HepG2 (cell line): ENCODE measurements at regions not wholly inside any gene's neighbourhood (a gene's known extent, or its start where the extent isn't known, plus 50 kb on each side); places are given as distances from the start of the nearest gene placed in this dataset.

Experiments used
- ATAC-seq: fragments of 200-7000 bp; cut with Tn5 transposase; 3 replicates; pipeline ENCODE4 v1.9.1; 2020; ENCODE audit warnings: mild to moderate bottlenecking, moderate library complexity
- BruUV-seq: library from RNA; stranded (reverse); fragments of 400-500 nt; replicated peaks from 2 replicates; lab custom pipeline; 2021; lab: Mats Ljungman, UMichigan
- CTCF ChIA-PET: fragments of 300-600 bp; formaldehyde crosslinking; extraction: SDS; loops from one replicate; lab custom pipeline; 2021; ENCODE audit warnings: low total read pairs, inconsistent platforms, low intra/inter-chr PET ratio; lab: Yijun Ruan, JAX
- POLR2A ChIA-PET: fragments of 350-600 bp; sonication (Branson Sonifier 250); formaldehyde crosslinking; loops from one replicate; lab custom pipeline; 2020; ENCODE audit warnings: antibody characterized with exemption, inconsistent platforms; lab: Yijun Ruan, JAX
- DNase-seq: peaks from one replicate; pipeline ENCODE4 v3.0.0-alpha.2; 2015; ENCODE audit warnings: low spot score
- FAIRE-seq: peaks from 3 replicates; lab custom pipeline; 2011; peaks lifted over from hg19 to GRCh38; lab: Jason Lieb, UNC
- H2AFZ ChIP-seq: one replicate; pipeline ENCODE4 v1.6.1; 2011; ENCODE audit warnings: low read length, inconsistent platforms
- H3K27ac ChIP-seq: fragments of 300-600 bp; 3 replicates; pipeline ENCODE4 v1.8.0; 2011; ENCODE audit warnings: mixed run types, mild to moderate bottlenecking, mixed read lengths, low read length, inconsistent platforms; ENCODE audit not compliant: insufficient read depth; ENCODE audit errors: extremely low read length
- H3K27me3 ChIP-seq, 2 experiments: fragments of 200-600 bp in 1 of 2; 2 replicates in 1 of 2; 3 replicates in 1 of 2; pipeline versions ENCODE4 v1.6.0 to v1.8.0; 2011; ENCODE audit warnings: low read length in 2 of 2, mild to moderate bottlenecking in 2 of 2, moderate library complexity in 2 of 2, inconsistent platforms in 1 of 2; ENCODE audit not compliant: insufficient read depth in 2 of 2, control insufficient read depth in 1 of 2
- H3K36me3 ChIP-seq, 2 experiments: fragments of 200-600 bp in 1 of 2; replicated peaks in 1 of 2; 2 replicates in 1 of 2; 3 replicates in 1 of 2; pipeline versions ENCODE4 v1.5.1 to v1.8.0; 2011; ENCODE audit warnings: low read length in 2 of 2, inconsistent platforms in 1 of 2; ENCODE audit not compliant: insufficient read depth in 2 of 2, control insufficient read depth in 1 of 2
- H3K4me1 ChIP-seq: 2 replicates; pipeline ENCODE4 v1.5.1; 2012; ENCODE audit warnings: low read length, inconsistent platforms; ENCODE audit not compliant: insufficient read depth
- H3K4me2 ChIP-seq: 2 replicates; pipeline ENCODE4 v1.6.0; 2011; ENCODE audit warnings: low read depth, low read length, inconsistent platforms
- H3K4me3 ChIP-seq, 3 experiments: fragments of 200-600 bp in 1 of 3; sonication (generic), shearing (Covaris generic) in 1 of 3; replicated peaks in 1 of 3; 2 replicates each; pipeline ENCODE4 v1.5.1; 2011 to 2016; ENCODE audit warnings: low read length in 3 of 3, inconsistent platforms in 2 of 3, low read depth in 2 of 3, mild to moderate bottlenecking in 2 of 3, control low read depth in 1 of 3, mixed read lengths in 1 of 3; ENCODE audit not compliant: insufficient read depth in 1 of 3
- H3K79me2 ChIP-seq: one replicate; pipeline ENCODE4 v1.6.1; 2011; ENCODE audit warnings: low read length, inconsistent platforms; ENCODE audit not compliant: insufficient read depth
- H3K9ac ChIP-seq: 2 replicates; pipeline ENCODE4 v1.6.0; 2011; ENCODE audit warnings: mild to moderate bottlenecking, low read depth, low read length, inconsistent platforms; ENCODE audit not compliant: insufficient read depth
- H3K9me3 ChIP-seq: 2 replicates; pipeline ENCODE4 v1.5.1; 2012; ENCODE audit warnings: mild to moderate bottlenecking, low read length
- H4K20me1 ChIP-seq: 2 replicates; pipeline ENCODE4 v1.6.0; 2011; ENCODE audit warnings: inconsistent platforms, mild to moderate bottlenecking, low read length, moderate library complexity; ENCODE audit not compliant: insufficient read depth
- ARNTL ChIP-seq: sonication (generic); formaldehyde crosslinking; IDR thresholded peaks from 2 replicates; pipeline ENCODE4 v1.4.0; 2020; ENCODE audit warnings: mild to moderate bottlenecking, missing genetic modification reagents
- CCDC6 ChIP-seq: sonication (generic); formaldehyde crosslinking; IDR thresholded peaks from 2 replicates; pipeline ENCODE4 v1.8.1; 2022; ENCODE audit warnings: mild to moderate bottlenecking, missing genetic modification reagents, moderate library complexity
- GLI4 ChIP-seq: sonication (generic); formaldehyde crosslinking; IDR thresholded peaks from 2 replicates; pipeline ENCODE4 v1.5.1; 2020; ENCODE audit warnings: missing genetic modification reagents, mild to moderate bottlenecking, moderate library complexity, borderline replicate concordance
- KAT7 ChIP-seq: IDR thresholded peaks from 2 replicates; pipeline ENCODE4 v1.6.1; 2018; ENCODE audit warnings: borderline replicate concordance, missing compliant biosample characterization
- KAT8 ChIP-seq: IDR thresholded peaks from 2 replicates; pipeline ENCODE4 v1.6.1; 2016; ENCODE audit warnings: missing genetic modification reagents, missing compliant biosample characterization
- SMC3 ChIP-seq: IDR thresholded peaks from 2 replicates; pipeline ENCODE4 v1.6.1; 2011; ENCODE audit warnings: low read length, improper control_type of control experiment
- SOX6 ChIP-seq, 2 experiments: fragments of 450-650 bp in 1 of 2; sonication (generic) in 1 of 2; formaldehyde crosslinking in 1 of 2; IDR thresholded peaks; 2 replicates each; pipeline versions ENCODE4 v1.4.0 to v1.6.1; 2017 to 2020; ENCODE audit warnings: antibody characterized with exemption in 1 of 2, mild to moderate bottlenecking in 1 of 2, missing genetic modification reagents in 1 of 2
- TEAD2 ChIP-seq: sonication (generic); formaldehyde crosslinking; IDR thresholded peaks from 2 replicates; pipeline ENCODE4 v1.9.0; 2021; ENCODE audit warnings: missing genetic modification reagents
- ZNF143 ChIP-seq: sonication (generic); formaldehyde crosslinking; IDR thresholded peaks from 2 replicates; pipeline ENCODE4 v1.4.0; 2020; ENCODE audit warnings: missing genetic modification reagents
- ZNF296 ChIP-seq: sonication (generic); formaldehyde crosslinking; conservative IDR thresholded peaks from 2 replicates; pipeline ENCODE4 v1.5.0; 2020; ENCODE audit warnings: mild to moderate bottlenecking, missing genetic modification reagents
- ZNF431 ChIP-seq: sonication (generic); formaldehyde crosslinking; IDR thresholded peaks from 2 replicates; pipeline ENCODE4 v1.9.0; 2022; ENCODE audit warnings: missing genetic modification reagents, low read depth, mild to moderate bottlenecking, borderline replicate concordance
- ZNF644 ChIP-seq: IDR thresholded peaks from 2 replicates; pipeline ENCODE4 v1.6.1; 2016; ENCODE audit warnings: low read depth
- ZNF75D ChIP-seq: sonication (generic); formaldehyde crosslinking; IDR thresholded peaks from 2 replicates; pipeline ENCODE4 v1.8.1; 2023; ENCODE audit warnings: missing genetic modification reagents, mild to moderate bottlenecking, borderline replicate concordance
- ZNF761 ChIP-seq: sonication (generic); formaldehyde crosslinking; conservative IDR thresholded peaks from 2 replicates; pipeline ENCODE4 v1.4.0; 2020; ENCODE audit warnings: mild to moderate bottlenecking, missing genetic modification reagents
- ZNF784 ChIP-seq: sonication (generic); formaldehyde crosslinking; IDR thresholded peaks from 2 replicates; pipeline ENCODE4 v1.5.1; 2020; ENCODE audit warnings: missing genetic modification reagents, mild to moderate bottlenecking, borderline replicate concordance
- WGBS: methylation state at CpG from one replicate; pipeline ENCODE4 v1.1.6; 2017; ENCODE audit warnings: low lambda C conversion rate; 5-methylcytosine and 5-hydroxymethylcytosine counted together
- in situ Hi-C: cut with HindIII; loops from 2 replicates; pipeline ENCODE4 v1.10.0; 2017; ENCODE audit warnings: low pct_unique_long_range_greater_than_20kb; ENCODE audit not compliant: extremely low pct_ligation_motif_present
- intact Hi-C: fragments of 100-400 bp; cut with micrococcal nuclease; formaldehyde crosslinking; loops from one replicate; pipeline ENCODE4 v1.10.0; 2022; ENCODE audit not compliant: unreplicated experiment
- TF ChIP-seq, protein P1 (sequence below): sonication (generic); formaldehyde crosslinking; conservative IDR thresholded peaks from 2 replicates; pipeline ENCODE4 v1.8.1; 2023; ENCODE audit warnings: missing genetic modification reagents
- TF ChIP-seq, protein P2 (sequence below): sonication (generic); formaldehyde crosslinking; IDR thresholded peaks from 2 replicates; pipeline ENCODE4 v1.9.0; 2021; ENCODE audit warnings: missing genetic modification reagents, mild to moderate bottlenecking, borderline replicate concordance

DNA sequence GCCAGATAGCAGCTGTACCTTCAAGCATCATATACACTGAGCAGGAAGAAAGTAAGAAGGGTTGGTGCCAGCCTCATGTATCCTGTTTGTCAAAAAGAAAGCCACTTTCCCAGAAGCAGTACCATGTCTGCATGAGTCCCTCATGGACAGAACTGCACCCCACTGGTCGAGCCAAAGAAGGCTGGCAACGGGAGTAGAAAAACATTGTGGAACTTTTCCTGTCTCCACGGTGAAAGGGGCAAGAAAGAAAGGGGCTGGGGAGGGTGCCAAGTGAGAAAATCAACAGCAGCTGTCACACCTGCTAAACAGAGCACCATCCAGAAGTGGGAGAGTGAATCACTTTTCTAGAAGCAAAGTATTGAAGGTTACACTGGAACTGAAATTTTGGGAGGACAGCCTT is 621.7 kb downstream of the LMO4 start:
- in situ Hi-C loops, result loop anchor here (25.0 kb wide), 1 partner anchor 613 kb away; the partner anchor contains the start of gene LMO4
- no peak overlapping the region for H3K27ac ChIP-seq

GRCh38 chr1:87951409-87951808 is 622.7 kb downstream of the LMO4 start:
- H3K9me3 ChIP-seq, result no peaks in the 10 kb centered on the region
- no peak for ATAC-seq
- no peak overlapping the region for H2AFZ ChIP-seq
- no TSS peak for BruUV-seq
- no peak overlapping the region for H3K4me2 ChIP-seq
- no peak overlapping the region for H3K4me3 ChIP-seq
- in situ Hi-C loops, result loop anchor here (25.0 kb wide), 1 partner anchor 614 kb away; the partner anchor contains the start of gene LMO4
- intact Hi-C loops, result loop anchor here (5.0 kb wide), 3 partner anchors 269 to 819 kb away; no protein-coding TSS in a partner anchor
- POLR2A ChIA-PET, result no interaction called here
- H3K27me3 ChIP-seq, result 0 out of 5 replicates have a peak, but pooled peaks cover 0 to 4% of the 10 kb centered on the region in 2 experiments
- CTCF ChIA-PET, result no interaction called here
- H3K4me1 ChIP-seq, result no peaks in the 10 kb centered on the region
- no peak overlapping the region for H3K9ac ChIP-seq
- 0% methylated on average over 2 of the region's 2 CpGs for WGBS
- H3K27ac ChIP-seq, result no peak overlapping the region
- no peaks in the 10 kb centered on the region for H4K20me1 ChIP-seq
- FAIRE-seq, result no peak
- no peaks in the 10 kb centered on the region for H3K79me2 ChIP-seq
- H3K36me3 ChIP-seq, result no peaks in the 10 kb centered on the region
- DNase-seq, result no peak
- TF ChIP-seq, protein P1, sequence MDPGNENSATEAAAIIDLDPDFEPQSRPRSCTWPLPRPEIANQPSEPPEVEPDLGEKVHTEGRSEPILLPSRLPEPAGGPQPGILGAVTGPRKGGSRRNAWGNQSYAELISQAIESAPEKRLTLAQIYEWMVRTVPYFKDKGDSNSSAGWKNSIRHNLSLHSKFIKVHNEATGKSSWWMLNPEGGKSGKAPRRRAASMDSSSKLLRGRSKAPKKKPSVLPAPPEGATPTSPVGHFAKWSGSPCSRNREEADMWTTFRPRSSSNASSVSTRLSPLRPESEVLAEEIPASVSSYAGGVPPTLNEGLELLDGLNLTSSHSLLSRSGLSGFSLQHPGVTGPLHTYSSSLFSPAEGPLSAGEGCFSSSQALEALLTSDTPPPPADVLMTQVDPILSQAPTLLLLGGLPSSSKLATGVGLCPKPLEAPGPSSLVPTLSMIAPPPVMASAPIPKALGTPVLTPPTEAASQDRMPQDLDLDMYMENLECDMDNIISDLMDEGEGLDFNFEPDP (CRISPR knock-in tag), result no peak
- no peak for TF ChIP-seq ZNF143
- no peak for TF ChIP-seq ARNTL (CRISPR knock-in tag)
- no peak for TF ChIP-seq KAT7
- no peak for TF ChIP-seq ZNF75D (CRISPR knock-in tag)
- TF ChIP-seq, protein P2, sequence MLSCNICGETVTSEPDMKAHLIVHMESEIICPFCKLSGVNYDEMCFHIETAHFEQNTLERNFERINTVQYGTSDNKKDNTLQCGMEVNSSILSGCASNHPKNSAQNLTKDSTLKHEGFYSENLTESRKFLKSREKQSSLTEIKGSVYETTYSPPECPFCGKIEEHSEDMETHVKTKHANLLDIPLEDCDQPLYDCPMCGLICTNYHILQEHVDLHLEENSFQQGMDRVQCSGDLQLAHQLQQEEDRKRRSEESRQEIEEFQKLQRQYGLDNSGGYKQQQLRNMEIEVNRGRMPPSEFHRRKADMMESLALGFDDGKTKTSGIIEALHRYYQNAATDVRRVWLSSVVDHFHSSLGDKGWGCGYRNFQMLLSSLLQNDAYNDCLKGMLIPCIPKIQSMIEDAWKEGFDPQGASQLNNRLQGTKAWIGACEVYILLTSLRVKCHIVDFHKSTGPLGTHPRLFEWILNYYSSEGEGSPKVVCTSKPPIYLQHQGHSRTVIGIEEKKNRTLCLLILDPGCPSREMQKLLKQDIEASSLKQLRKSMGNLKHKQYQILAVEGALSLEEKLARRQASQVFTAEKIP (CRISPR knock-in tag), result no peak
- TF ChIP-seq KAT8 (CRISPR knock-in tag), result no peak
- TF ChIP-seq ZNF431, result no peak
- no peak for TF ChIP-seq ZNF296 (CRISPR knock-in tag)
- no peak for TF ChIP-seq ZNF644
- TF ChIP-seq ZNF784, result no peak
- no peak for TF ChIP-seq SOX6 (IDR thresholded peaks at IDR 0.05)
- TF ChIP-seq SOX6 (CRISPR knock-in tag; IDR thresholded peaks at IDR 0.05), result no peak
- TF ChIP-seq GLI4 (CRISPR knock-in tag), result no peak
- TF ChIP-seq ZNF761 (CRISPR knock-in tag), result no peak

More for the DNA sequence above, 621.7 kb downstream of the LMO4 start:
- Histone ChIP-seq H3K4me3 (no peak overlapping the region), H2AFZ (no peak overlapping the region), H4K20me1 (no peaks in the 10 kb centered on the region), H3K27me3 (0 out of 5 replicates have a peak, but pooled peaks cover 0 to 4% of the 10 kb centered on the region in 2 experiments), H3K9ac (no peak overlapping the region), H3K4me1 (no peaks in the 10 kb centered on the region), H3K79me2 (no peaks in the 10 kb centered on the region), H3K4me2 (no peak overlapping the region), H3K9me3 (no peaks in the 10 kb centered on the region), H3K36me3 (no peaks in the 10 kb centered on the region)
- 18% methylated on average over 3 of the region's 3 CpGs for WGBS
- ChIA-PET POLR2A (no interaction called here), CTCF (no interaction called here)
- no TSS peak for BruUV-seq
- DNase-seq (no peak), ATAC-seq (no peak), FAIRE-seq (no peak)
- intact Hi-C loops, result loop anchor here (5.0 kb wide), 3 partner anchors 268 to 818 kb away; no protein-coding TSS in a partner anchor
- TF ChIP-seq SMC3 (no peak), CCDC6 (no peak), TEAD2 (CRISPR knock-in tag) (no peak)
